Right lobe of liver (tissue), 6 donors: ENCODE measurements at regions not wholly inside any gene's neighbourhood (a gene's known extent, or its start where the extent isn't known, plus 50 kb on each side); places are given as distances from the start of the nearest gene placed in this dataset.

ENCODE experiments used
- ATAC-seq, 4 donors: fragments of 200-7000 bp; cut with Tn5 transposase; one replicate each; pipeline ENCODE4 v1.9.1; 2020; ENCODE audit warnings: mild to moderate bottlenecking in 4 of 4, moderate library complexity in 4 of 4
- DNase-seq, 3 donors: peaks; one replicate each; pipeline ENCODE4 v3.0.0-alpha.2; 2020
- H3K27ac ChIP-seq, 3 donors: fragments of 200-600 bp; one replicate each; pipeline ENCODE4 v1.8.0; 2022
- H3K27me3 ChIP-seq, 2 donors: fragments of 200-600 bp; one replicate each; pipeline ENCODE4 v1.8.0; 2022
- H3K36me3 ChIP-seq, 4 donors: fragments of 200-600 bp; sonication (generic) in 1 of 4; one replicate each; pipeline versions ENCODE4 v1.5.1 to v1.8.0; 2017 to 2022; ENCODE audit warnings: control low read depth in 1 of 4
- H3K4me1 ChIP-seq, 4 donors: fragments of 200-600 bp; sonication (generic) in 1 of 4; one replicate each; pipeline versions ENCODE4 v1.5.1 to v1.8.0; 2017 to 2022; ENCODE audit warnings: control low read depth in 1 of 4
- H3K4me3 ChIP-seq, 3 donors: fragments of 200-600 bp; one replicate each; pipeline ENCODE4 v1.8.0; 2022
- H3K9me3 ChIP-seq, 4 donors: fragments of 200-600 bp; sonication (generic) in 1 of 4; one replicate each; pipeline versions ENCODE4 v1.5.1 to v1.8.0; 2017 to 2022; ENCODE audit warnings: control low read depth in 1 of 4
- POLR2A ChIP-seq: fragments of 450-650 bp; IDR thresholded peaks from one replicate; pipeline ENCODE4 v1.6.1; 2017; ENCODE audit warnings: antibody characterized with exemption, mild to moderate bottlenecking
- WGBS: methylation state at CpG from one replicate; pipeline ENCODE4 v1.1.6; 2018; ENCODE audit warnings: low coverage, low lambda C conversion rate; ENCODE audit not compliant: insufficient coverage; ENCODE audit errors: missing lambda C conversion rate; 5-methylcytosine and 5-hydroxymethylcytosine counted together
- intact Hi-C, 2 donors: fragments of 100-400 bp; cut with DNase I; formaldehyde crosslinking; loops; one replicate each; pipeline versions ENCODE4 v1.11.2 to v1.14.1; 2022
- TF ChIP-seq, protein P1 (sequence below), 4 donors: fragments of 200-600 bp in 3 of 4; fragments of 450-650 bp in 1 of 4; IDR thresholded peaks; one replicate each; pipeline versions ENCODE4 v1.5.1 to v1.8.0; 2016 to 2022; ENCODE audit warnings: antibody characterized with exemption in 4 of 4, mild to moderate bottlenecking in 2 of 4
- donor health status: DM: no; HTN: yes; CAD: no.
- donor health status: DM: no; HTN: no; CAD: no.
- donor health status: DM: no; HTN: no; CAD: no.
- donor health status: DM: no; HTN: yes; CAD: no.
- donor health status: DM: no; HTN: yes; CAD: no.

- H3K4me1 ChIP-seq, result peaks cover 0 to 5% (median 2%) of the 10 kb centered on the region in 4 donors
- TF ChIP-seq, protein P1, sequence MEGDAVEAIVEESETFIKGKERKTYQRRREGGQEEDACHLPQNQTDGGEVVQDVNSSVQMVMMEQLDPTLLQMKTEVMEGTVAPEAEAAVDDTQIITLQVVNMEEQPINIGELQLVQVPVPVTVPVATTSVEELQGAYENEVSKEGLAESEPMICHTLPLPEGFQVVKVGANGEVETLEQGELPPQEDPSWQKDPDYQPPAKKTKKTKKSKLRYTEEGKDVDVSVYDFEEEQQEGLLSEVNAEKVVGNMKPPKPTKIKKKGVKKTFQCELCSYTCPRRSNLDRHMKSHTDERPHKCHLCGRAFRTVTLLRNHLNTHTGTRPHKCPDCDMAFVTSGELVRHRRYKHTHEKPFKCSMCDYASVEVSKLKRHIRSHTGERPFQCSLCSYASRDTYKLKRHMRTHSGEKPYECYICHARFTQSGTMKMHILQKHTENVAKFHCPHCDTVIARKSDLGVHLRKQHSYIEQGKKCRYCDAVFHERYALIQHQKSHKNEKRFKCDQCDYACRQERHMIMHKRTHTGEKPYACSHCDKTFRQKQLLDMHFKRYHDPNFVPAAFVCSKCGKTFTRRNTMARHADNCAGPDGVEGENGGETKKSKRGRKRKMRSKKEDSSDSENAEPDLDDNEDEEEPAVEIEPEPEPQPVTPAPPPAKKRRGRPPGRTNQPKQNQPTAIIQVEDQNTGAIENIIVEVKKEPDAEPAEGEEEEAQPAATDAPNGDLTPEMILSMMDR (IDR thresholded peaks at IDR 0.05), result no peak
- TF ChIP-seq POLR2A, result no peak
- intact Hi-C loops, result no loop called here
- H3K27ac ChIP-seq, result no peak overlapping the region
- no peaks in the 10 kb centered on the region for H3K27me3 ChIP-seq
- ATAC-seq, result peak; percentile 12 to 34 (median 20)
- H3K9me3 ChIP-seq, result no peaks in the 10 kb centered on the region
- DNase-seq, result no peak
- 70% methylated on average over 2 of the region's 2 CpGs for WGBS
- H3K36me3 ChIP-seq, result peaks cover 0 to 4% (median 0%) of the 10 kb centered on the region in 4 donors
- H3K4me3 ChIP-seq, result no peak overlapping the region
Measured at GRCh38 chr7:112897839-112898431, 107.7 kb upstream of the TMEM168 start.

- Histone ChIP-seq H3K36me3 (peaks cover 0 to 4% (median 0%) of the 10 kb centered on the region in 4 donors), H3K4me3 (no peak overlapping the region), H3K27me3 (no peaks in the 10 kb centered on the region), H3K9me3 (no peaks in the 10 kb centered on the region), H3K4me1 (peaks cover 0 to 5% (median 2%) of the 10 kb centered on the region in 4 donors), H3K27ac (no peak overlapping the region)
- 97% methylated on average over 10 of the region's 10 CpGs for WGBS
- intact Hi-C loops, result no loop called here
- no peak for TF ChIP-seq POLR2A
- TF ChIP-seq, protein P1 (IDR thresholded peaks at IDR 0.05), result no peak
- DNase-seq (no peak), ATAC-seq (no peak)
Measured at GRCh38 chr7:112896026-112896601, 105.9 kb upstream of the TMEM168 start.

GRCh38 chr7:112892263-112892662 lies 102.1 kb upstream of the TMEM168 start:
- intact Hi-C loops, result no loop called here
- no peaks in the 10 kb centered on the region for H3K4me1 ChIP-seq
- H3K36me3 ChIP-seq, result peaks cover 0 to 4% (median 0%) of the 10 kb centered on the region in 4 donors
- no peak overlapping the region for H3K4me3 ChIP-seq
- no peaks in the 10 kb centered on the region for H3K27me3 ChIP-seq
- no peaks in the 10 kb centered on the region for H3K9me3 ChIP-seq
- ATAC-seq (no peak), DNase-seq (no peak)
- no peak overlapping the region for H3K27ac ChIP-seq
- WGBS, result 89% methylated on average over 2 of the region's 2 CpGs
- no peak for TF ChIP-seq POLR2A
- TF ChIP-seq, protein P1 (IDR thresholded peaks at IDR 0.05), result no peak

DNA sequence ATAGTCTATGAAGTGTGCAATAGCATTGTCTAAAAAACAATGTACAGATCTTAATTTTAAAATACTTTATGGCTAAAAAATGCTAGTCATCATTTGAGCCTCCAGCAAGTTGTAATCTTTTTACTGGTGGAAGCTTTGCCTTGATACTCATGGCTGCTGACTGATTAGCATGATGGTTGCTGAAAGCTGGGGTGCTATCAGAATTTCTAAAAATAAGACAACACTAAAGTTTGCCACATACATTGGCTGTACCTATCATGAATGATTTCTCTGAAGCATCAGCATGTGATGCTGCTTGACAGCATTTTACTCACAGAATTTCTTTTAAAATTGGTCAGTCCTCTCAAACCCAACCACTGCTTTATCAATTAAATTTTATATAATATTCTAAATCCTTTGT lies 101.5 kb upstream of the TMEM168 start:
- Histone ChIP-seq H3K4me3 (no peak overlapping the region), H3K36me3 (peaks cover 0 to 4% (median 0%) of the 10 kb centered on the region in 4 donors), H3K9me3 (no peaks in the 10 kb centered on the region), H3K27ac (no peak overlapping the region), H3K4me1 (no peaks in the 10 kb centered on the region), H3K27me3 (no peaks in the 10 kb centered on the region)
- intact Hi-C loops, result no loop called here
- no peak for ATAC-seq
- TF ChIP-seq POLR2A, result no peak
- TF ChIP-seq, protein P1 (IDR thresholded peaks at IDR 0.05), result no peak
- DNase-seq, result no peak
